ENCODE measurements at regions not wholly inside any gene's neighbourhood (a gene's known extent, or its start where the extent isn't known, plus 50 kb on each side); places are given as distances from the start of the nearest gene placed in this dataset.

GRCh38 chrY:15540516-15540915 is 1016.2 kb downstream of the NLGN4Y start:
- no peaks in the 10 kb centered on the region for H3K4me1 ChIP-seq (ENCODE audit: control extremely low read depth in 1 of 4, control insufficient read depth in 4 of 4, insufficient read depth in 4 of 4, low read length in 3 of 4)
- H3K4me3 ChIP-seq (ENCODE audit: control insufficient read depth in 1 of 7, extremely low read depth in 1 of 7, insufficient read depth in 4 of 7, low read depth in 2 of 7, low read length in 6 of 7): no peak overlapping the region
- DNase-seq: no peak
- POLR2A ChIA-PET: no interaction called here
- H3K27ac ChIP-seq (ENCODE audit: insufficient read depth in 1 of 2, low read depth in 1 of 2, low read length in 2 of 2, poor library complexity in 1 of 2, severe bottlenecking in 2 of 2): no peak overlapping the region
- no peaks in the 10 kb centered on the region for H3K9me3 ChIP-seq (ENCODE audit: control extremely low read depth in 1 of 5, control insufficient read depth in 4 of 5, insufficient read depth in 2 of 5, low read depth in 1 of 5, low read length in 4 of 5)
- H3K27me3 ChIP-seq (replicated peaks in 2 of 5; ENCODE audit: control insufficient read depth in 4 of 5, insufficient read depth in 5 of 5, low read length in 4 of 5): no peaks in the 10 kb centered on the region
- no peaks in the 10 kb centered on the region for H3K36me3 ChIP-seq (ENCODE audit: control insufficient read depth in 4 of 4, insufficient read depth in 4 of 4, low read length in 3 of 4)
- CTCF ChIA-PET: no interaction called here

DNA sequence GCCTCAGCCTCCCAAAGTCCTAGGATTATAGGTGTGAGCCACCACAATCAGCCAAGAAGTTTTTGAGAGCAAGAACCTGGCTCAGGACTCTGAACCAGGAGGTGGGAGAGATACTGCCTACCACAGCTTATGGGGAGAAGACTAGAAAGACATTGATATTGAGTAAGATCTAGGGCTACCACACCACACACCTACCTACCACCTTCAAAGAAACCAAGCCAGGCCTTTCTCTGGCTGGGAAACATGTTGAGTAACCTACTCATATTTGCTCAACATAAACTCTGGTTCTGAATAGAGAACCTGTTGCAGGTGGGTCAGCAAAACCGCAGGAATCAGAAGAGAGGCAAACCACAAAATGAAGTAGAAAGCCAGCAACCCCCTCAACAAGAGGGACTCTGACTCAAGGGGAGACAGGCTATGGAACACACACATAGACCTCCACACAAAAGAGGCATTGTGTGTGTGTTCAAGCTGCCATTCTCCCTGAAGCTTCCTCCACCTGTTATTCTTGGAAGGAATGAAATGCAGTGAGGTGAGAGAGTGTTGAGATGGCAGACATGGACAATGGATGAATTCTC is 1021.9 kb downstream of the NLGN4Y start:
- CTCF ChIA-PET: no interaction called here
- no peak overlapping the region for H3K4me3 ChIP-seq (ENCODE audit: control insufficient read depth in 1 of 7, extremely low read depth in 1 of 7, insufficient read depth in 4 of 7, low read depth in 2 of 7, low read length in 6 of 7)
- no peaks in the 10 kb centered on the region for H3K4me1 ChIP-seq (ENCODE audit: control extremely low read depth in 1 of 4, control insufficient read depth in 4 of 4, insufficient read depth in 4 of 4, low read length in 3 of 4)
- DNase-seq: no peak
- WGBS (ENCODE audit: insufficient coverage): no CpG with 5 or more reads among the region's 1 CpG
- no peaks in the 10 kb centered on the region for H3K9me3 ChIP-seq (ENCODE audit: control extremely low read depth in 1 of 5, control insufficient read depth in 4 of 5, insufficient read depth in 2 of 5, low read depth in 1 of 5, low read length in 4 of 5)
- H3K27ac ChIP-seq (ENCODE audit: insufficient read depth in 1 of 2, low read depth in 1 of 2, low read length in 2 of 2, poor library complexity in 1 of 2, severe bottlenecking in 2 of 2): no peak overlapping the region
- H3K36me3 ChIP-seq (ENCODE audit: control insufficient read depth in 4 of 4, insufficient read depth in 4 of 4, low read length in 3 of 4): no peaks in the 10 kb centered on the region
- H3K27me3 ChIP-seq (replicated peaks in 2 of 5; ENCODE audit: control insufficient read depth in 4 of 5, insufficient read depth in 5 of 5, low read length in 4 of 5): no peaks in the 10 kb centered on the region
- POLR2A ChIA-PET: no interaction called here

DNA sequence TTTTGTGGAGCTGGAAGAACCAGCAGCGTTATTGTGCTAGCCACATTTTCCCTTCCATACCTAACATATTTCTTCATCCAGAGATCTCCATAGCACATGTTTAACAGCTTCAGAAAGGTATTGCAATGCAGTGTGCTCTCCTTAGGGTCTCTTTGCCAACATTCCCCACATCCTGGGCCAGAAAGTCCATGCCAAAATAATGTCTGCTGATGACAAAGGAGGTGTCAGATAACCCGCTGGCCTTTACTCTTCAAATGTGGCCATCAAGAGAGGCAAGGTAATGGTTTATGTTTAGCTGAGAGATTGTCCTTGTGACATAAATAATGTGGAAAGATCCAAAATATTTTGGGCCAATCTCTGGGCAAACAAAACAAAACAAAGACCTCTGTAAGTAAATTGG is 1027.7 kb downstream of the NLGN4Y start:
- Histone ChIP-seq H3K36me3 (ENCODE audit: control insufficient read depth in 4 of 4, insufficient read depth in 4 of 4, low read length in 3 of 4) (no peaks in the 10 kb centered on the region), H3K27me3 (replicated peaks in 2 of 5; ENCODE audit: control insufficient read depth in 4 of 5, insufficient read depth in 5 of 5, low read length in 4 of 5) (no peaks in the 10 kb centered on the region), H3K27ac (ENCODE audit: insufficient read depth in 1 of 2, low read depth in 1 of 2, low read length in 2 of 2, poor library complexity in 1 of 2, severe bottlenecking in 2 of 2) (no peak overlapping the region), H3K9me3 (ENCODE audit: control extremely low read depth in 1 of 5, control insufficient read depth in 4 of 5, insufficient read depth in 2 of 5, low read depth in 1 of 5, low read length in 4 of 5) (no peaks in the 10 kb centered on the region), H3K4me3 (ENCODE audit: control insufficient read depth in 1 of 7, extremely low read depth in 1 of 7, insufficient read depth in 4 of 7, low read depth in 2 of 7, low read length in 6 of 7) (no peak overlapping the region), H3K4me1 (ENCODE audit: control extremely low read depth in 1 of 4, control insufficient read depth in 4 of 4, insufficient read depth in 4 of 4, low read length in 3 of 4) (no peaks in the 10 kb centered on the region)
- WGBS (ENCODE audit: insufficient coverage): no CpG with 5 or more reads among the region's 2 CpGs
- ChIA-PET POLR2A (no interaction called here), CTCF (no interaction called here)
- DNase-seq: no peak

DNA sequence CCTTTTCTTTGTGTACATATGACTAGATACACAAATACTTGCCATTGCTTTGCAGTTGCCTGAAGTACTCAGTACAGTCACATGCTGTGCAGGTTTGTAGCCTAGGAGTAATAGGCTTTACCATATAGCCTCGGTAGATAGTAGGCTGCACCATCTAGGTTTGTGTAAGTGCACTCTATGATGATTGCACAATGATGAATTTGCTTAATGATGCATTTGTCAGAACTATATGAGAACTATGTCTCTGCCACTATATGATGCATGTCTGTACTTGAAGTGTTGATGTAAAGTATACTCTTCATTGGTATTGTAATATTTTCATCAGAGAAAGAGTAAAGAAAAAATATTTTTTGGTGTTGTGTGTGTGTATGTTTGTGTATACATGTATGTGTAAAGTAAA is 1030.7 kb downstream of the NLGN4Y start:
- no peak for DNase-seq
- no CpG with 5 or more reads among the region's 1 CpG for WGBS (ENCODE audit: insufficient coverage)
- H3K27ac ChIP-seq (ENCODE audit: insufficient read depth in 1 of 2, low read depth in 1 of 2, low read length in 2 of 2, poor library complexity in 1 of 2, severe bottlenecking in 2 of 2): no peak overlapping the region
- H3K36me3 ChIP-seq (ENCODE audit: control insufficient read depth in 4 of 4, insufficient read depth in 4 of 4, low read length in 3 of 4): no peaks in the 10 kb centered on the region
- no peak overlapping the region for H3K4me3 ChIP-seq (ENCODE audit: control insufficient read depth in 1 of 7, extremely low read depth in 1 of 7, insufficient read depth in 4 of 7, low read depth in 2 of 7, low read length in 6 of 7)
- ChIA-PET POLR2A (no interaction called here), CTCF (no interaction called here)
- H3K4me1 ChIP-seq (ENCODE audit: control extremely low read depth in 1 of 4, control insufficient read depth in 4 of 4, insufficient read depth in 4 of 4, low read length in 3 of 4): no peaks in the 10 kb centered on the region
- no peaks in the 10 kb centered on the region for H3K27me3 ChIP-seq (replicated peaks in 2 of 5; ENCODE audit: control insufficient read depth in 4 of 5, insufficient read depth in 5 of 5, low read length in 4 of 5)
- H3K9me3 ChIP-seq (ENCODE audit: control extremely low read depth in 1 of 5, control insufficient read depth in 4 of 5, insufficient read depth in 2 of 5, low read depth in 1 of 5, low read length in 4 of 5): no peaks in the 10 kb centered on the region

DNA sequence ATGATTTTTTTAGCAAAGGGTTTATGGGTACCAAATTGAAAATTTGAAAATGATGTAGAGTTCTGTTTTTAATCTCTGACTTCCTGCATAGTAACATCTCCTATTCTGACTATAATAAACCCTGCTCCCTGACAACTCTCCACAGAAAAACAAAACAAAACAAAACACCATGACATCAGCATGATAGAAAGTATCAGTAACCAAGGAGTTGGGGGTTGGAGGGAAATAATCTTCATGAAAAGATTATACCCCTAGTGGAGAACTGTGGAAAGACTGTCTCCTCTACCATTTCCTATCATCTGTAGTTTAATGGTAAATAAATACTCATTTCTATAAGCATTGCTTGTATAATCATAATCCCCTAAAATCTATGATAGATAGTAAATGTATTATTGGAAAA is 1034.8 kb downstream of the NLGN4Y start:
- DNase-seq: no peak
- POLR2A ChIA-PET: no interaction called here
- H3K9me3 ChIP-seq (ENCODE audit: control extremely low read depth in 1 of 5, control insufficient read depth in 4 of 5, insufficient read depth in 2 of 5, low read depth in 1 of 5, low read length in 4 of 5): no peaks in the 10 kb centered on the region
- H3K36me3 ChIP-seq (ENCODE audit: control insufficient read depth in 4 of 4, insufficient read depth in 4 of 4, low read length in 3 of 4): no peaks in the 10 kb centered on the region
- CTCF ChIA-PET: no interaction called here
- H3K4me3 ChIP-seq (ENCODE audit: control insufficient read depth in 1 of 7, extremely low read depth in 1 of 7, insufficient read depth in 4 of 7, low read depth in 2 of 7, low read length in 6 of 7): no peak overlapping the region
- H3K27ac ChIP-seq (ENCODE audit: insufficient read depth in 1 of 2, low read depth in 1 of 2, low read length in 2 of 2, poor library complexity in 1 of 2, severe bottlenecking in 2 of 2): no peak overlapping the region
- H3K27me3 ChIP-seq (replicated peaks in 2 of 5; ENCODE audit: control insufficient read depth in 4 of 5, insufficient read depth in 5 of 5, low read length in 4 of 5): no peaks in the 10 kb centered on the region
- no peaks in the 10 kb centered on the region for H3K4me1 ChIP-seq (ENCODE audit: control extremely low read depth in 1 of 4, control insufficient read depth in 4 of 4, insufficient read depth in 4 of 4, low read length in 3 of 4)

GRCh38 chrY:15560840-15561239 is 1036.5 kb downstream of the NLGN4Y start:
- Histone ChIP-seq H3K4me1 (ENCODE audit: control extremely low read depth in 1 of 4, control insufficient read depth in 4 of 4, insufficient read depth in 4 of 4, low read length in 3 of 4) (no peaks in the 10 kb centered on the region), H3K4me3 (ENCODE audit: control insufficient read depth in 1 of 7, extremely low read depth in 1 of 7, insufficient read depth in 4 of 7, low read depth in 2 of 7, low read length in 6 of 7) (no peak overlapping the region), H3K9me3 (ENCODE audit: control extremely low read depth in 1 of 5, control insufficient read depth in 4 of 5, insufficient read depth in 2 of 5, low read depth in 1 of 5, low read length in 4 of 5) (no peaks in the 10 kb centered on the region), H3K36me3 (ENCODE audit: control insufficient read depth in 4 of 4, insufficient read depth in 4 of 4, low read length in 3 of 4) (no peaks in the 10 kb centered on the region), H3K27ac (ENCODE audit: insufficient read depth in 1 of 2, low read depth in 1 of 2, low read length in 2 of 2, poor library complexity in 1 of 2, severe bottlenecking in 2 of 2) (no peak overlapping the region), H3K27me3 (replicated peaks in 2 of 5; ENCODE audit: control insufficient read depth in 4 of 5, insufficient read depth in 5 of 5, low read length in 4 of 5) (no peaks in the 10 kb centered on the region)
- CTCF ChIA-PET: no interaction called here
- POLR2A ChIA-PET: no interaction called here
- DNase-seq: no peak
- WGBS (ENCODE audit: insufficient coverage): no CpG with 5 or more reads among the region's 3 CpGs

DNA sequence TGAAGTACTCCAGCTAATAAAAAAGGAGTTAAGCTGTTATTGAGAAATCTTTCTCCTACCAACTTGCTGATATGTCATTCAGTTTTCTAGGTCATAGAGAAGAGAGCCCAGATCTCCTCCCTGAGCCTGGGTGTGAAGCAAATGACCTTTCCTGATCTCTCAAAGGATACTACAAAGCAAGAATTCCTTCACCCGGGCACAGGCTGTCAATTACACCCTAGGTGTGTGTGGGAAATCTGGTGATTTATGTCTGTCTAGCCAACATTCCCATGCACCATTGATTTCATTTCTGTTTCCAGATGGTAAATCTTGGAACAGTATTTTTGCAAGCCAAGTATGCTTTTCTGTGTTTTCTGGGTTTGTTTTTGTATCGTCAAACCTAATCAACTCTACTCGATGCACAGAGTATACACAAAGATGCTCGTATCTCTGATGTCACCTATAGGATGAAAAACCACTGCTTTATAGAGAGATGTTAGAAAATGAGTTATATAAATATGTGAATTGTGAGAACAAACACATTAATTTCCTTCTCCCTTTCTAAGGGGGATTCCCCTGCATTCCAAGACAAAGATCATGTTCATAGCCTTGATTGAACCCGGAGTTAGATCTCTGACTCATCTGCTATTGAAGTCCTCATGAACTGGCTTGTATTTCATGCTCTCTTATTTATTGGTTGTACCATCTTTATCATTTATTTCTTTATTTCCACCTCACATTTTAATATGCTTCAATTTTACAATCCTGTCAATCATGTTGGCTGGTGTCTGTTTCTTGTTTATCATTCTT is 1037.4 kb downstream of the NLGN4Y start:
- H3K27me3 ChIP-seq (replicated peaks in 2 of 5; ENCODE audit: control insufficient read depth in 4 of 5, insufficient read depth in 5 of 5, low read length in 4 of 5): no peaks in the 10 kb centered on the region
- ChIA-PET CTCF (no interaction called here), POLR2A (no interaction called here)
- no peak overlapping the region for H3K27ac ChIP-seq (ENCODE audit: insufficient read depth in 1 of 2, low read depth in 1 of 2, low read length in 2 of 2, poor library complexity in 1 of 2, severe bottlenecking in 2 of 2)
- WGBS (ENCODE audit: insufficient coverage): no CpG with 5 or more reads among the region's 5 CpGs
- DNase-seq: no peak
- H3K4me3 ChIP-seq (ENCODE audit: control insufficient read depth in 1 of 7, extremely low read depth in 1 of 7, insufficient read depth in 4 of 7, low read depth in 2 of 7, low read length in 6 of 7): no peak overlapping the region
- no peaks in the 10 kb centered on the region for H3K4me1 ChIP-seq (ENCODE audit: control extremely low read depth in 1 of 4, control insufficient read depth in 4 of 4, insufficient read depth in 4 of 4, low read length in 3 of 4)
- no peaks in the 10 kb centered on the region for H3K36me3 ChIP-seq (ENCODE audit: control insufficient read depth in 4 of 4, insufficient read depth in 4 of 4, low read length in 3 of 4)
- no peaks in the 10 kb centered on the region for H3K9me3 ChIP-seq (ENCODE audit: control extremely low read depth in 1 of 5, control insufficient read depth in 4 of 5, insufficient read depth in 2 of 5, low read depth in 1 of 5, low read length in 4 of 5)
